GM21737 (cell line): ENCODE measurements at regions not wholly inside any gene's neighbourhood (a gene's known extent, or its start where the extent isn't known, plus 50 kb on each side); places are given as distances from the start of the nearest gene placed in this dataset.
"Not testable (repeated sequence)": the region's sequence is repeated elsewhere in the genome, so short reads cannot be mapped to it uniquely, and the experiment has no call there.

Experiments used
- ATAC-seq: cut with Tn5 transposase; IDR thresholded peaks from one replicate; pipeline ENCODE4 v1.9.1; 2021; ENCODE audit warnings: mild to moderate bottlenecking, moderate library complexity; ENCODE audit not compliant: unreplicated experiment

DNA sequence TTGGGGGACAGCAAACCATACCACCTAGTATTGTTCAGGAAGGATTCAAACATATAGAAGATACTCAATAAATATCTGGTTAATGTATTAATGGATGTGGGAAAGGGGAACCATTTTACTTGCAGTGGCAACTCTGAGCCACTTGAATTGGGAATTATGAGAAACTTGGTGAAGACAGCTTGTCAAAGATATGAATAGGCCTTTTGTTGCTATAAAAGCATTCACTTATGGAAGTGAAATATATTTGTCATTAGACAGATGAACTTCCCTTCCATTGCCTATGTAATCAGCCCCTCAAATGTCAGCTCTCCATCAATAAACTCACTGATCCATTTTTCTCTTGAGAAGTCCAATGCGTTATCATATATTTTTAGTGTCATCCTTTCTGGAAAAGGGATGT is 56.1 kb downstream of the GPR85 start:
- no peak for ATAC-seq

DNA sequence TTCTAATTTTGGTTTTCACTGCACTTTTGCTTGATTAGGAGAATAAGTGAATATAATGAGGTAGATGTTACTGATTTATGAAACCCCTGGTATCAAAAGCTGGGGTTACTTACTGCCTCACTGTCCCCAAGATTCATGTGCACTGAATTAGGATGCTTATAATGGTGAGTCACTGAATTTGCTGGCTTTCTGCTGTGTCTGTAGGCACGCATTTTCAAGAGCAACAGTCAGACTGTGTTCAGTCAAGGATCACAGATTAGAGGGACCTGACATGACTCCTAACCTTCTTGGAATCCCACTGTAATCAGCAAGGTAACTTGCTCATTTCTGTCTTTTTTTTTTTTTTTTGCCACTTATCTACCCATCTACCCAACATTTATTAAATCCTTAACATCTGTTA is 59.7 kb downstream of the GPR85 start:
- ATAC-seq: no peak

DNA sequence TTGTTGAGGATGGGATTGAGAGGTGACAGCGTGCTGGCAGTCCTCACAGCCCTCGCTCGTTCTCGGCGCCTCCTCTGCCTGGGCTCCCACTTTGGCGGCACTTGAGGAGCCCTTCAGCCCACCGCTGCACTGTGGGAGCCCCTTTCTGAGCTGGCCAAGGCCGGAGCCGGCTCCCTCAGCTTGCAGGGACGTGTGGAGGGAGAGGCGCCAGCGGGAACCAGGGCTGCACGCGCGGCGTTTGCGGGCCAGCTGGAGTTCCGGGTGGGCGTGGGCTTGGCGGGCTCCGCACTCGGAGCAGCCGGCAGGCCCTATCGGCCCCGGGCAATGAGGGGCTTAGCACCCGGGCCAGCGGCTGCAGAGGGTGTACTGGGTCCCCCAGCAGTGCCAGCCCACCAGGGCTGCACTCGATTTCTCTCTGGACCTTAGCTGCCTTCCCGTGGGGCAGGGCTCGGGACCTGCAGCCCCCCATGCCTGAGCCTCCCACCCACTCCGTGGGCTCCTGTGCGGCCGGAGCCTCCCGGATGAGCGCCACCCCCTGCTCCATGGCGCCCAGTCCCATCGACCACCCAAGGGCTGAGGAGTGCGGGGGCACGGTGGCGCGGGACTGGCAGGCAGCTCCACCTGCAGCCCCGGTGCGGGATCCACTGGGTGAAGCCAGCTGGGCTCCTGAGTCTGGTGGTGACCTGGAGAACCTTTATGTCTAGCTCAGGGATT is 69.3 kb downstream of the GPR85 start:
- ATAC-seq: not testable (repeated sequence)

DNA sequence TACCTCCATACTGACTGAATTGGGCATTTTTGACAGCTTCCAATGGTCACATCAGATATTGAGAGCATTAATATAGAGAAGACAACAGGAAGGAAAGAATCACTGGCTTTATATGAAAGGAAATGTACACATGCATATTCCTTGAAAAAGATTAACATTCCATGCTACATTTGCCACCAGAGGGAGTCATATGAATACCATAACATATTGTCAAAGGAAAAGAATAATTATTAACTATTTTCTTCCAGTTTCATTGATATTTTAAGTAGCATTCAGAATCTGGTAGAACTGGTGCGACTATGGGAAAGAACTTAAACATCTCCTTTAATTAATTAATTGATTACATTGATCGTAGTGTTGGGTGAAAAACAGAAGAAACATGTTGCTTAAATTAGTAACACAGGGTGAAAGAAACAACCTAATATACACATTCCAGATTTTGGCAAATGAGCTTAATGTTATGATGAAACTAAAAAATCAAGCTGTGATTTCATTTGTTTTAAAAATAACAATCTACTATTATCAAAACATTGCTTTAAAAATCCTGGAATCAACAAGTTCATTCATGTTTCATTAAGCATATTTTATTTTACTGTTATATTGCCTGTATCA is 71.5 kb downstream of the GPR85 start:
- no peak for ATAC-seq

DNA sequence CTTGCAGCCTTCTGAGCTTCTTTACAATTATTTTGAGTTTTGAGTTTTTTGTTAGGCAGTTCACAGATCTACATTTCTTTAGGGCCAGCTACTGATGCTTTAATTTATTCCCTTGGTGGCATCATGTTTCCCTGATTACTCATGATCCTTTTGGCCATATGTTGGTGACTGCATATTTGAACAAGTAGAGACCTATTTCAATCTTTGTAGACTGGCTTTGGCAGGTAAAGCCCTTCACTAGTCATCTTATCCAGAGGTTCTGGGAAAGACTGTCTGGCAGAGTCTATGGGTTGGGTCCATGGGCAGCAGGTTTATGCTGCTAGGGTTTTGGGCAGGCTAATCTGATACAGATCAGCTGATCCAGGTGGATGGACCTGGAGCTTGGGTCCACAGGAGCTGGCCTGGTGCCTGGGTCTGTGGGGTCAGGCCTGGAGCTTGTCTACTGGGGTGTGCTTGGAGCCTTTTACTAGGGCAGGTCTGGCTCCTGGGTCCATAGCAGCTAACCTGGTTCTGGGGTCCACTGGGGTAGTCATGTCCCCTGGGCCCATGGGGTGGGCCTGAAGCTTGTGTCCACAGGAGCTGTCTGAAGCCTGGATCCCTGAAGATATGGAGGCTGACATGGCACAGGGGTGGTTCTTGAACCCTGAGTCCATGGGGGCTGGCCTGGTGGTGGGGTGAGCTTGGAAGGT is 72.7 kb downstream of the GPR85 start:
- no peak for ATAC-seq

DNA sequence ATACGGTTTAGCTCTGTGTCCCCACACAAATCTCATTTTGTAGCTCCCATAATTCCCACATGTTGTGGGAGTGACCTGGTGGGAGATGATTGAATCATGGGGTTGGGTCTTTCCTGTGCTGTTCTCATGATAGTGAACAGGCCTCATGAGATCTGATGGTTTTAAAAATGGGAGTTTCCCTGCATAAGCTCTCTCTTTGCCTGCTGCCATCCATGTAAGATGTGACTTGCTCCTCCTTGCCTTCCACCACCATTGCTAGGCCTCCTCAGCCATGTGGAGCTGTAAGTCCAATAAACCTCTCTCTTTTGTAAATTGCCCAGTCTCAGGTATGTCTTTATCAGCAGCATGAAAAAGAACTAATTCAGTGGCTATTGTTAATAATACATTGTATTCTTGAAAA is 73.8 kb downstream of the GPR85 start:
- not testable (repeated sequence) for ATAC-seq

DNA sequence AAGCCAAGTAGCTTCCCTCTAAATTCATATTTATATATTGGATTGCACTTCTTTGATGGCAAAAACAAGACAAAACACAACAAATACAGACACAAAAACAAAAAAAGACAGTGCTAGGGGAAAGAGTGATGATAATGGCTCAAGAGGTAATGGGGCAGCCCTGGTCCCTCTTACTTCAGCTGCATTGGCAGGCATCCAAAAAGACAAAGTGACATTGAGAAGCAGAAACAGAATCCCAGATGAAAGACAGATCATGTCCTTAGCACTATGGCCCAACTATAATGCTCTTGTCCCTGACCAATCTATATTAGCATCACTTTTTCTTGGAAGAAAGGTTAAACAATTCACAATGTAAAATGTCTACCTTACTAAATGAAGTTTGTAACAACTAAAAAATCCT is 76.2 kb downstream of the GPR85 start:
- ATAC-seq: no peak

DNA sequence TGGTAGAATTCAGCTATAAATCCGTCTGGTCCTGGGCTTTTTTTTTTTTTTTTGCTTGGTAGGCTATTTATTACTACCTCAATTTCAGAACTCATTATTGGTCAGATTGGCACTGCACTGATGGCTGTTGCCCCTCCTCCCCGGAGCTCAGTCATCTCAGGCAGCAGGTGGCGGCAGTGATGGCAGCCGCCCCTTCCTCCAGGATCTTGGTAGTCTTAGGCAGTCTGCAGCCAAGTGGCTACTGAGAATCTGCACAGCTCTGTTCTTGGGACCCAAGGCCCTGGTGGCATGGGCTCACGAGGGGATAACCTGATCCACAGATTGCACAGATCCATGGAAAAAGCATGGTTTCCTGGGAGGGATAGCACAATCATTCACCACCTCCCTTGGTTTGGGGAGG is 77.9 kb downstream of the GPR85 start:
- no peak for ATAC-seq

DNA sequence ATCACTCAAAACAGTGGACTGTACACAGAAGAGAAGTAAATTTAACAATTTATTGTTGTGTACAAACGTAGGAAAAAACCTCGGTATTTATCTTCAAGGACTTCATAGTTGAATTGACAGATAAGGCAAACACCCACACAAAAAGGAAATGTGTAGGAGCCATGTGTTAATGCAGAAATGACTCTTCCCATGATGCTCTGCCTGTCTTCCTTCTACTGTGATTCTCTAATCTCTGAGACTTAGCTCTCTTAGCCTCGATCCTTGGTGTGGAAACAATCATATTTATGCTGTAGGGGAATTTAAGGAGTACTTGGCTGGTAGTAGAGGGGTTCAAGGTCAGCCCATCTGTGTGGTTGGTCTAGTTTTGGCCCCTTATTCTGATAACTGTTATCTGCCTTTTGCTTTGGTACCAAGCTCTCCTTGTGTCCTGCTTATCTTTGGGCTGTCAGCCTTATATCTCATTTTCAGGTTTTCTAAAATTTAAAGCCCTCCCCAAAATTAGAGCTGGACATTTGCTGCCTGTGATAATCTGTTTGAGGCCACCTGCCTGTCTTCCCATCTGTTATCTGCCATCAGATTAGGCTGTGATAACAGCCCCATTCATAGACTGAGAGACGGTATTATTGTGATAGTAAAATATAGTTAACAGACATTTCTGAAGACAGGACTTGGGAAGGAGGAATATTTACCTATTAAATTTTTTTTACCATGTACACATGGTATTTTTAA is 81.7 kb downstream of the GPR85 start:
- ATAC-seq: no peak

DNA sequence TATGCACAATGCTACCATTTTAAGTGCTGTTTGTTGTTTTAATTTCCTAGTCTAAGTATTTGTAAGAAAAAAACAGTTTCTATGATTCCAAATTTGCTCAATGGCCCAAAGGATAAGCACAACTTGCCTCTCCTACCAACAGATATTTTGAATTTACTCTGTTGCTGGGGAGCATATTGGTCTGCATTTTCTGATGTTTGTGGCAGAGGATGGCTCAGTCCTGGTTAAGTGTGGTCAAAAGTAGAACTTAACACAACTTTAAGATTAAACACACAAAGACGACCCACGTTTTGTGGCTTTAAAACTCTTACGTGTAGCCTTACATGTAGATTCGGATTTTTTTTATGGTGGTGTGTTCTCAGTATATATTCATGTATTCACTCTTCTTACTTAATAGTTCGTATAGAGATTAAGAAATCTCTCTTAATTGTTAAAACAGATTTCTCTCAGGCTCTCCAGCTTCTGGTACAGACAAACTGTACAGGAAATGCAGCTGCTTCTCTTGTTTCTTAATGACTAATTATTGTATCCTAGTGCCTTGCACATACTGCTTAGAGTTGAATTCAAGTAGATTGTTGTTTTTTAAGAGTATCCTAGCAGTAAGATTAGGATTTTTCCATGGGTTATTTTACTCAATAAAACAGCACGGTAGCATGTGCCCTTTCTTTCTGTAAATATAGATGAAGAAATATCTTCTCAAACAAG is 86.2 kb downstream of the GPR85 start:
- no peak for ATAC-seq

DNA sequence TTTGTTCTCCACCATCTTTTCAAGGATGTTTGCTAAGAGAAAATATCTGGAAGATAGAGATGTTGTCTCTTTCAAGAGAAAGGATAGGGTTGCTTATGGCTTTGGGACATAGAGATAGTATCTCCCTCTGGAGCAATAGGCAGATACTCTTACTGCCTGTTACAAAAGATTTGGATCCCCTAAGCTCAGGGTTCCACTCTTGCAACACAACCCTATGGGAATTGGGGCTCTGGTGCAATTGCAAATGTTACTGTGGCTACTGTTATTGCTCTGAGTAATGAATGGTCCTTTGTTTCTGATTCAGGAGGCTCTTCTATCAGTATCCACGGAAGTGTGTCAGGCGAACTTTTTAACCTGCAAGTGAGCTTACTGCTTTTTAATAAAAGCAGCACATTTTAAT is 88.8 kb downstream of the GPR85 start:
- ATAC-seq: no peak

DNA sequence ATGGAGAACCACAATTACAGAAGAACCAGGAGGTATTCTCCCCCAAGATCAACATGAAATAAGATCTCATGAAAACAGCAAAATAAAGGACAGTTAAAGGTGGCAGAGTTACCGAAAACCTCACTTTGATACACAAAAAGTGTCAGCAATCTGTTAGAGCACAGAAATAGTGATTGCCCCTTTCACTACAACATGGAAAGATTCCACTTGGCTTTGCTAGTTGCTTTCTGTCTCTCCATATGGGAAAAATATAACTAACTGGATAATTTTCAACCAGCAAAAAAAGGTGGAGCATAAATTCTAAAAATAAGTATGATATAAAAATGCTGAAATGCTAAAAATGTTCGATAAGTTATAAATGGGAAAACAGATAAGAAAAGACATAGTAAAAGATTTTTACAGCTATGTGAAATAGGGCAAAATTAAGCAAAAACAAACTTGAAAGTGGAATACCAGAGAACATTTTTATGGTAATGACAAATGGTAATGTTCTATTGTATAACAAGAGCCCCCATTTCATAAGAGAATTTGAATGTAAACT is 90.2 kb downstream of the GPR85 start:
- ATAC-seq: no peak

DNA sequence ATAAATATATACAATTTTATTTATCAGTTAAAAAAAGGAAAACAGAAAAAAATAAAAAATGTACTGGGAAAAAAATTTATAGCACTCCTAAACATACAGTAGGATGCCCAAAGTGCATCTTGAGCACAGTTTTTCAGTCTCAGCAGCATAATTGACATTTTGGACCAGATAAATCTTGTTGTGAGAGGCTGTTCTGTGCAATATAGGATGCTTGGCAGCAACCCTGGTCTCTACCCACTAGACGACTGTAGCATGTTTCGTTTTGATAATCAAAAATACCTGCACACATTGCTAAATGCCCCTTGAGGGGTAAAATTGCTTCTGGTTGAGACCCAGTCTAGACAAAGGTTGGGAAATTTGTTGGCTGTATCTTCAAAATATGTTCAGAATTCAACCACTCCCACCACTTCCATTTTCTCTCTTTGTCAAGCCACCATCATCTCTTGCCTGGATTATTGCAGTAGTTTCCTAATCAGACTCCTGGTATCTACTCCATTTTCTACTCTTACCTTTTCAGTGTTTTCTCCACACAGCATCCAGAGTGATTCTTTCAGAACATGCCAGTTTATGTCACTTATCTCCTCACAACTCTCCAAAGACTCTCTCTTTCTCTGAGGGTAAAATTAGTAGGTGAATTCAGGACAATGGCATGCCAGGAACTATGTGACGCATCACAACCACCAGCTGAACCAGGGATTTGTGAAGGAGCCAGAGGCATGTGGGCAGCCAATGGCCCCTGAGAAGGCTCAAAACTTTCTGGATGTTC is 91.4 kb downstream of the GPR85 start:
- no peak for ATAC-seq

DNA sequence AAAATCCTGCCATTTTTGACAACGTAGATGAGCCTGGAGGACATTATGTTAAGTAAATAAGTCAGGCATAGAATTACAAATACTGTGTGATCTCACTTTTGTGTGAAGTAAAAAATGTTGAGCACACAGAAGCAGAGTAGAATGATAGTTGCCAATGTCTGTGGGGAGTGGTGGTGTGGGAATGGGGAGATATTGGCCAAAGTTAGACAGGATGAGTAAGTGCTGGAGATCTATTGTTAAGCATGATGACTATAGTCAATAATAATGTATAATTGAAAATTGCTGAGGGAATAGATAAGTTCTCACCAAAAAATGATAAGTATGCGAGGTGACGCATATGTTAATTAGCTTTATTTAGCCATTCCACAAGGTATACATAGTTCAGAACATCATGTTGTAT is 92.0 kb downstream of the GPR85 start:
- no peak for ATAC-seq

DNA sequence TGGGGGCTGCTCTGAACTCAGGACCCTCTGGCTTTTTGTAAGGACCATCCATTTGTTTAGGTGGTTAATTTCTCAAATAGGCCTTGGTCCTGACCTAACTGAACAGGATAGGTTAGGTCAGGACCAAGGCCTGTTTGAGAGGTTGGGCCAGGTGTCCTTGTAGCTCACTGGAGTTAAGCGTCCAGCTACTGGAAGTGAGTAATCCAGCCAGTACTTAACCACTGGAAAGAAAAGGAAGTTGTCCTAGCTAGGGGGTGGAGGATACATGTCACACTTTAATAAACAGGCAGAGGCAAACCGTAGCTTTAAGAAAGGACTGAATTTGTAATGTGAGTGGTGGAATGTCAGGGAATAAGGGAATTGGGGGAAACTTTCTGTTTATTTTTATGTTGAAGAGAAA is 96.0 kb downstream of the GPR85 start:
- no peak for ATAC-seq

DNA sequence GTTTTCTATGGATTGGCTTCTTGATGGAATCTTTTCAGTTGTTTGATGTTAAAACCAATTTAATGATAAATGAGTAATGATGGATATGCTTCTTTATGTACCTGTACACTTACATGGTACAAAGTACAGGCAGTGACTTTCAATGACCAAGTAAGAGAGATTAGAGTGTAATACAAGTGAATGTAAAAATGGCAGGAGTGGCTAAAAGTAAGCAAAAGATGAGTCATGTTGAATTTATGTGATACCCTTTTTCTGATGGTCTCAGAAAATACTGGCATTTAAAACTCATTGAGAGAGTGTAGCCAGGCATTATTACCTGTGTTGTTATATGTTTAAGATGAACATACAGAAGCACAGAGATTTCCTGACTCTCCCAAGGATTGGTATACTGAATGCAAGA is 97.1 kb downstream of the GPR85 start:
- no peak for ATAC-seq

DNA sequence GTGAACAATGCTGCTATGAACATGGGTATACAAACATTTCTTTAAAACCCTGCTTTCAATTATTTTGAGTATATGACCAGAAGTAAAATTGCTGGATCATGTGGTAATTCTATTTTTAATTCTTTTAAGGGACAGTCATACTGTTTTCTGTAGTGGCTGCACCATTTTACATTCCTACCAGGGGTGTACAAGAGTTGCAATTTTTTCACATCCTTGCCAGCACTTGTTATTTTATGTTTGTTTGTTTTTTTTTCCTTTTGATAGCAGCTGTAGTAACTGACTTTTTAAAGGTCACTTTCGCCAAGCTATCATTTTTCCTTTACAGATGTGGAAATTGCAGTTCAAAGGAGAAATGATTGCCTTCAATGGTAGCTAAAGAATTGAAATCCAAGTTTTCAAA is 99.5 kb downstream of the GPR85 start:
- ATAC-seq: no peak

DNA sequence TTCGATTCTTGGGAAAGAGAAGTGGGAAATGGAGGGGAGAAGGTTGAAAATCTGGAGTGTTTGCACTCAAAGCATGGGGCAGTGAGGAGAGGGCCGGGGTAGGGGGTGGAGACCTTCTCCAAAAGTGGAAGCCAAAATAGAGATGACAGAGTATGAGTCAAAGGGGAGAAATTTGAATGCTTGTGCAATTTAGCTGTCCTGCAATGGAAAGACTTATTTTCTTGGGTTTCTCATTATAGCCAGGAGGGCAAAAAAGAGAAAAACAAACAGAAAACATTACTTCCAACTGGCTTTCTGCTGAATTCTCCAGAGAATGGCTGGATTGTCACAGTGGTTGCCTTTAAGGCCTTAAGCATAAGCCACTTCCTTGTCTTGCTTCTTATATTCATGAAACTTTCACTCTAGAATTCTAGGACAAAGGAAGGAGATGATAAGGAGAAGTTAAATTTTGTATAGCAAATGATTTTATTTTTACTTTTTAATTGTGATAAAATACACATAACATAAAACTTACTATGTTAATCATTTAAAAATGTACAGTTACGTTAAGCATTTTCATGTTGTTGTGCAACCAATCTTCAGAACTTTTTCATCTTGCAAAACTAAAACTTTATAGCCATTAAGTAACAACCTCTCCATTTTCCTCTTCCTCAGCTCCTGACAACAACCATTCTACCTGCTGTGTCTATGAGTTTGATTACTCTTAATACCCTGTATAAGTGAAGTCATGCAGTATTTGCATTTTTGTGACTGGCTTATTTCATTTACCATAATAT is 100.2 kb downstream of the GPR85 start:
- no peak for ATAC-seq

DNA sequence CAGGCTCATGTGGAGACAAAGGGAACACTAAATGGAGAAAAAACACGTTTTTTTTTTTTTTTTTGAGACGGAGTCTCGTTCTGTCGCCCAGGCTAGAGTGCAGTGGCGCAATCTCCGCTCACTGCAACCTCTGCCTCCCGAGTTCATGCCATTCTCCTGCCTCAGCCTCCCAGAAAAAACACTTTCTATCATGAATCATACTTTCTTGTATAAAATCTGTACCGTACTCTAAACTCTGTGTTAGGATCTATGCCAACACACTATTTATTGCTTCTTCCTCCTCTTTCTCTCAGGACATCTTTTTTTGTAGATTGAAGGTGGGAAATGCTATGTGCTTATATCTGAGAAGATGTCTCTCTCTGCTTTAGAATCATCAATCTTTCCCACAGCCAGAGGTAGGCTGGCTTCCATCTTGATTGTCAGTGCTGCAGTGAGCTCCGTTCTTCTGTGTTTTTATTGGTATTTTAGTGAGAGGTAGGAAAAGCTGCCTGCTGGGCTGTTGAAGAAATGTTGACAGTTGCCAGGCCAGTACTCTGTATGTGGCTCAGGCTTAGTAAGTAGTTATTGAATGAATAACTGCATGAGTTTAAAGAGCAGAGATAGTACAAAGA is 101.1 kb downstream of the GPR85 start:
- no peak for ATAC-seq
